Astrocyte (in vitro differentiated cells and primary cell): ENCODE measurements at regions not wholly inside any gene's neighbourhood (a gene's known extent, or its start where the extent isn't known, plus 50 kb on each side); places are given as distances from the start of the nearest gene placed in this dataset.

Experiments
- DNase-seq: peaks from one replicate; pipeline ENCODE4 v3.0.0-alpha.2; 2010; ENCODE audit warnings: low read depth
- FAIRE-seq: peaks from 2 replicates; lab custom pipeline; 2011; peaks lifted over from hg19 to GRCh38; lab: Jason Lieb, UNC
- H2AFZ ChIP-seq: 2 replicates; pipeline ENCODE4 v1.6.0; 2012; ENCODE audit warnings: low read depth, low read length, inconsistent platforms
- H3K27ac ChIP-seq: 2 replicates; pipeline ENCODE4 v1.5.1; 2011; ENCODE audit warnings: low read depth, low read length, inconsistent platforms
- H3K27me3 ChIP-seq: 2 replicates; pipeline ENCODE4 v1.6.0; 2011; ENCODE audit warnings: low read length, inconsistent platforms; ENCODE audit not compliant: insufficient read depth
- H3K36me3 ChIP-seq: 2 replicates; pipeline ENCODE4 v1.5.1; 2011; ENCODE audit warnings: low read length, inconsistent platforms; ENCODE audit not compliant: insufficient read depth
- H3K4me1 ChIP-seq: 2 replicates; pipeline ENCODE4 v1.5.1; 2011; ENCODE audit warnings: low read length, inconsistent platforms; ENCODE audit not compliant: insufficient read depth
- H3K4me2 ChIP-seq: 2 replicates; pipeline ENCODE4 v1.6.0; 2012; ENCODE audit warnings: low read length, inconsistent platforms
- H3K4me3 ChIP-seq: 2 replicates; pipeline ENCODE4 v1.5.1; 2011; ENCODE audit warnings: low read depth, mild to moderate bottlenecking, low read length, inconsistent platforms; ENCODE audit not compliant: insufficient read depth
- H3K79me2 ChIP-seq: 2 replicates; pipeline ENCODE4 v1.6.0; 2012; ENCODE audit warnings: mild to moderate bottlenecking, low read length, inconsistent platforms; ENCODE audit not compliant: insufficient read depth
- H3K9ac ChIP-seq: 2 replicates; pipeline ENCODE4 v1.6.0; 2012; ENCODE audit warnings: mild to moderate bottlenecking, low read length, inconsistent platforms
- H3K9me3 ChIP-seq: 2 replicates; pipeline ENCODE4 v1.5.1; 2012; ENCODE audit warnings: low read depth, mild to moderate bottlenecking, low read length, inconsistent platforms; ENCODE audit not compliant: insufficient read depth
- H4K20me1 ChIP-seq: 2 replicates; pipeline ENCODE4 v1.6.0; 2012; ENCODE audit warnings: low read length, inconsistent platforms; ENCODE audit not compliant: insufficient read depth
- H3K27ac Mint-ChIP-seq: one replicate; pipeline ENCODE4 v1.8.0; 2021; ENCODE audit warnings: mild to moderate bottlenecking, mixed read lengths; ENCODE audit not compliant: unreplicated experiment
- H3K27me3 Mint-ChIP-seq: one replicate; pipeline ENCODE4 v1.8.0; 2021; ENCODE audit warnings: low read depth, mixed read lengths; ENCODE audit not compliant: unreplicated experiment
- H3K36me3 Mint-ChIP-seq: one replicate; pipeline ENCODE4 v1.8.0; 2021; ENCODE audit warnings: low read depth, mixed read lengths; ENCODE audit not compliant: unreplicated experiment
- H3K4me1 Mint-ChIP-seq: one replicate; pipeline ENCODE4 v1.8.0; 2021; ENCODE audit warnings: low read depth, mixed read lengths; ENCODE audit not compliant: unreplicated experiment
- H3K4me3 Mint-ChIP-seq: one replicate; pipeline ENCODE4 v1.8.0; 2021; ENCODE audit warnings: mild to moderate bottlenecking, moderate library complexity, mixed read lengths; ENCODE audit not compliant: unreplicated experiment
- H3K9me3 Mint-ChIP-seq: one replicate; pipeline ENCODE4 v1.8.0; 2021; ENCODE audit warnings: mild to moderate bottlenecking, mixed read lengths; ENCODE audit not compliant: unreplicated experiment
- CTCF ChIP-seq: IDR thresholded peaks from 2 replicates; pipeline ENCODE4 v1.5.1; 2011; ENCODE audit warnings: low read depth, mild to moderate bottlenecking, inconsistent platforms, low read length, moderate library complexity; ENCODE audit not compliant: insufficient read depth
- EZH2 ChIP-seq: IDR thresholded peaks from 2 replicates; pipeline ENCODE4 v1.6.1; 2012; ENCODE audit warnings: mild to moderate bottlenecking, low read length, inconsistent platforms; ENCODE audit not compliant: insufficient read depth

- no peaks in the 10 kb centered on the region for H3K9me3 ChIP-seq
- Mint-ChIP-seq H3K36me3 (no peaks in the 10 kb centered on the region), H3K9me3 (no peaks in the 10 kb centered on the region), H3K4me1 (no peaks in the 10 kb centered on the region), H3K27ac (no peak overlapping the region), H3K27me3 (no peaks in the 10 kb centered on the region), H3K4me3 (no peak overlapping the region)
- H4K20me1 ChIP-seq, result no peaks in the 10 kb centered on the region
- no peak overlapping the region for H3K4me3 ChIP-seq
- no peak for TF ChIP-seq CTCF
- FAIRE-seq (no peak), DNase-seq (no peak)
- no peak overlapping the region for H3K27ac ChIP-seq
- no peaks in the 10 kb centered on the region for H3K36me3 ChIP-seq
- no peak overlapping the region for H3K9ac ChIP-seq
- no peaks in the 10 kb centered on the region for H3K4me1 ChIP-seq
- H2AFZ ChIP-seq, result no peak overlapping the region
- H3K27me3 ChIP-seq, result no peaks in the 10 kb centered on the region
- H3K79me2 ChIP-seq, result no peaks in the 10 kb centered on the region
- no peak overlapping the region for H3K4me2 ChIP-seq
Observed at GRCh38 chr3:110106805-110107204, 769.5 kb upstream of the DPPA4 start.

GRCh38 chr3:110123946-110124345 is 786.6 kb upstream of the DPPA4 start:
- TF ChIP-seq EZH2 (no peak), CTCF (no peak)
- H3K79me2 ChIP-seq, result no peaks in the 10 kb centered on the region
- DNase-seq, result peak; percentile 14
- no peaks in the 10 kb centered on the region for H4K20me1 ChIP-seq
- H3K9me3 ChIP-seq, result no peaks in the 10 kb centered on the region
- H3K27me3 Mint-ChIP-seq, result no peaks in the 10 kb centered on the region
- H3K4me2 ChIP-seq, result no peak overlapping the region
- peaks cover 4% of the 10 kb centered on the region for H3K4me1 Mint-ChIP-seq
- H3K4me3 ChIP-seq, result no peak overlapping the region
- no peaks in the 10 kb centered on the region for H3K36me3 Mint-ChIP-seq
- H3K36me3 ChIP-seq, result no peaks in the 10 kb centered on the region
- peaks cover 2% of the 10 kb centered on the region for H3K9me3 Mint-ChIP-seq
- H3K4me3 Mint-ChIP-seq, result no peak overlapping the region
- H3K27ac ChIP-seq, result no peak overlapping the region
- FAIRE-seq, result no peak
- H3K27ac Mint-ChIP-seq, result no peak overlapping the region
- H3K9ac ChIP-seq, result no peak overlapping the region
- no peak overlapping the region for H2AFZ ChIP-seq
- H3K4me1 ChIP-seq, result no peaks in the 10 kb centered on the region
- H3K27me3 ChIP-seq, result no peaks in the 10 kb centered on the region

DNA sequence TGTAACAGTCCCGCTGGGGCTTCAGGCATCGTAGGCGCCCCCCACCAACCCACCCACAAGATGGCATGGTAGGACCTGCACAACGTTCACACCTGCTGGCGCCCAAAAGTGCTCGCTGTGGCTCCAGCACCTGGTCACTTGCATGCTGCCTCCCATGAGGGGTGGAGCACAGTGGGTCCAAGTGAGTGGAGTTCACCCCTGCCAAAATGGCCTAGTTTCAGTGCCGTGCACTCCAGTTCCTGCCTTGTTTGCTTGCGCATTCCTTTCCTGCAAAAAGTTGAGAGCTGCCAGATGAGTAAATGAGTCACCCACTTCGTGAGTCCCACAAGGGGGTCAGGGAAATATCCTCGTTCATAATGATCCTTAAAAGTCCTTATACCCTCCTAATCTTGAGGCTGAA is 788.7 kb upstream of the DPPA4 start:
- FAIRE-seq (no peak), DNase-seq (peak; percentile 40)
- H3K4me3 ChIP-seq, result no peak overlapping the region
- no peaks in the 10 kb centered on the region for H3K9me3 ChIP-seq
- no peak overlapping the region for H3K4me3 Mint-ChIP-seq
- peaks cover 4% of the 10 kb centered on the region for H3K4me1 Mint-ChIP-seq
- H2AFZ ChIP-seq, result peak overlapping the region; percentile 4
- TF ChIP-seq EZH2, result no peak
- no peaks in the 10 kb centered on the region for H3K27me3 ChIP-seq
- H3K79me2 ChIP-seq, result no peaks in the 10 kb centered on the region
- H3K9ac ChIP-seq, result no peak overlapping the region
- H3K27me3 Mint-ChIP-seq, result no peaks in the 10 kb centered on the region
- no peaks in the 10 kb centered on the region for H3K4me1 ChIP-seq
- no peaks in the 10 kb centered on the region for H4K20me1 ChIP-seq
- H3K36me3 Mint-ChIP-seq, result no peaks in the 10 kb centered on the region
- peaks cover 2% of the 10 kb centered on the region for H3K9me3 Mint-ChIP-seq
- H3K27ac Mint-ChIP-seq, result no peak overlapping the region
- H3K4me2 ChIP-seq, result no peak overlapping the region
- H3K36me3 ChIP-seq, result no peaks in the 10 kb centered on the region
- no peak overlapping the region for H3K27ac ChIP-seq
